Astrocyte of the cerebellum (primary cell): ENCODE measurements at regions not wholly inside any gene's neighbourhood (a gene's known extent, or its start where the extent isn't known, plus 50 kb on each side); places are given as distances from the start of the nearest gene placed in this dataset.

Source experiments
- DNase-seq: peaks from one replicate; pipeline ENCODE4 v3.0.0-alpha.2; 2011; ENCODE audit warnings: low read depth
- H3K4me3 ChIP-seq: 2 replicates; pipeline ENCODE4 v1.5.1; 2011; ENCODE audit warnings: mild to moderate bottlenecking, low read depth, low read length, moderate library complexity
- CTCF ChIP-seq: IDR thresholded peaks from 2 replicates; pipeline ENCODE4 v1.5.1; 2012; ENCODE audit warnings: low read length, low read depth, moderate library complexity, mild to moderate bottlenecking; ENCODE audit errors: missing control alignments
- in situ Hi-C: cut with HindIII; loops from 2 replicates; pipeline ENCODE4 v1.10.0; 2017; ENCODE audit warnings: low sequenced_read_pairs

GRCh38 chr2:60335533-60336237 is 217.8 kb downstream of the BCL11A start:
- H3K4me3 ChIP-seq: no peak overlapping the region
- TF ChIP-seq CTCF: no peak
- in situ Hi-C loops: no loop called here
- DNase-seq: no peak

- no peak overlapping the region for H3K4me3 ChIP-seq
- TF ChIP-seq CTCF: no peak
- no peak for DNase-seq
- in situ Hi-C loops: no loop called here
Observed at GRCh38 chr2:60334610-60335009, 218.8 kb downstream of the BCL11A start.

- in situ Hi-C loops: no loop called here
- H3K4me3 ChIP-seq: no peak overlapping the region
- no peak for DNase-seq
- TF ChIP-seq CTCF: no peak
Observed at GRCh38 chr2:60333264-60333663, 220.2 kb downstream of the BCL11A start.

GRCh38 chr2:60331115-60331809 is 222.2 kb downstream of the BCL11A start:
- in situ Hi-C loops: no loop called here

GRCh38 chr2:60329225-60329624 is 224.2 kb downstream of the BCL11A start:
- in situ Hi-C loops: no loop called here
- DNase-seq: no peak
- H3K4me3 ChIP-seq: no peak overlapping the region
- TF ChIP-seq CTCF: no peak

More at GRCh38 chr2:60331115-60331809, 222.2 kb downstream of the BCL11A start:
- H3K4me3 ChIP-seq: no peak overlapping the region
- no peak for DNase-seq
- no peak for TF ChIP-seq CTCF

GRCh38 chr2:60324536-60324935 is 228.9 kb downstream of the BCL11A start:
- DNase-seq: no peak

More at GRCh38 chr2:60324536-60324935, 228.9 kb downstream of the BCL11A start:
- in situ Hi-C loops: no loop called here
- H3K4me3 ChIP-seq: no peak overlapping the region
- no peak for TF ChIP-seq CTCF
